ENCODE measurements at regions not wholly inside any gene's neighbourhood (a gene's known extent, or its start where the extent isn't known, plus 50 kb on each side); places are given as distances from the start of the nearest gene placed in this dataset.

DNA sequence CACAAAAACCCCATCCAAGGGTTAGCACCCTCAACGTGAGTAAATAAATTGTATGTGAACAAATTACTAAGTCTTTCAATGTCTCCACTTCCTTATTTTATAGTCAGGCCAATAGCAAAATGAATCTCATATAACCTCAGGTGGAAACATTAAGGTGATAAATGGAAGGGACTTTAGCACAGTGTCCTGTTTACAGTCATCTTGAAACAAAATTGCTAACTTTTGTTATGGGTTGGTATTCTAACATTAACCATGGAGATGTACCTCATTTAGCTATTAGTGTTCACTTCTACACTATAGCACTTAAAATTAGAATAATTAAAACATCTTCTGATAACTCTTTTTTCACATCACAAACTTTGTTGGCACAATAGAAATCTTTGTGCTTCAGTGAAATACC, 255.8 kb upstream of the CNTNAP2 start:
- no peak for DNase-seq
- TF ChIP-seq CTCF (IDR thresholded peaks at IDR 0.05; ENCODE audit: low read depth, low read length), result no peak
- H3K4me3 ChIP-seq (ENCODE audit: low read depth, low read length), result no peak overlapping the region
- H3K36me3 ChIP-seq, result no peaks in the 10 kb centered on the region
- H3K27ac ChIP-seq, result no peak overlapping the region
- no peaks in the 10 kb centered on the region for H3K9me3 ChIP-seq (ENCODE audit: severe bottlenecking)
- H3K27me3 ChIP-seq (ENCODE audit: insufficient read depth, low read depth, severe bottlenecking), result no peaks in the 10 kb centered on the region

- H3K27me3 ChIP-seq (ENCODE audit: insufficient read depth, low read depth, severe bottlenecking), result no peaks in the 10 kb centered on the region
- H3K27ac ChIP-seq, result no peak overlapping the region
- TF ChIP-seq CTCF (IDR thresholded peaks at IDR 0.05; ENCODE audit: low read depth, low read length), result no peak
- no peaks in the 10 kb centered on the region for H3K36me3 ChIP-seq
- H3K9me3 ChIP-seq (ENCODE audit: severe bottlenecking), result peaks cover 7% of the 10 kb centered on the region
- DNase-seq, result no peak
- no peak overlapping the region for H3K4me3 ChIP-seq (ENCODE audit: low read depth, low read length)
Measured at GRCh38 chr7:145850636-145851035, 266.0 kb upstream of the CNTNAP2 start.

- H3K27ac ChIP-seq, result no peak overlapping the region
Measured at GRCh38 chr7:145848691-145849090, 267.9 kb upstream of the CNTNAP2 start.

DNA sequence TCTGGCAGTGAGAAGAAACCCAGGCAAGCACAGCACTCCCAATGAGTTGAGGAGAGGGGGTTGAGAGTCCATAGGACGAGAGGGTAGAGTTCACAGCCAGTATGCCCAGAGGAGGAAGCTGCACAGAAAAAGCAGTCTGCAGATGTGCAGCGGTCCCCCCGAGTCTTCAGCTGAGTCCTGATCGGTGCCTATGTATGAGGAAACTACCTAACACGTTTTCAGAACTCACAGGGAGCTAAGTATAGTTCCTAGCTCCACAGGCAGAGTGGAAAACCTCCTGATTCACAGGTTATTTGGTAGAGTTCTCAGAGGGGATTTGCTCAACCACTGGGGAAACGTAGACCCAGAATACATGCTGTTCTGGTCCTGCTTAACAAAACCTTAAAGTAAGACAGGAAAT, 271.3 kb upstream of the CNTNAP2 start:
- Histone ChIP-seq H3K36me3 (no peaks in the 10 kb centered on the region), H3K27me3 (ENCODE audit: insufficient read depth, low read depth, severe bottlenecking) (no peaks in the 10 kb centered on the region), H3K27ac (no peak overlapping the region), H3K4me3 (ENCODE audit: low read depth, low read length) (no peak overlapping the region), H3K9me3 (ENCODE audit: severe bottlenecking) (no peaks in the 10 kb centered on the region)
- no peak for TF ChIP-seq CTCF (IDR thresholded peaks at IDR 0.05; ENCODE audit: low read depth, low read length)
- DNase-seq, result no peak

More at GRCh38 chr7:145848691-145849090, 267.9 kb upstream of the CNTNAP2 start:
- DNase-seq, result peak; percentile 56
- TF ChIP-seq CTCF (IDR thresholded peaks at IDR 0.05; ENCODE audit: low read depth, low read length), result peak; percentile 78
- no peak overlapping the region for H3K4me3 ChIP-seq (ENCODE audit: low read depth, low read length)
- no peaks in the 10 kb centered on the region for H3K27me3 ChIP-seq (ENCODE audit: insufficient read depth, low read depth, severe bottlenecking)
- no peaks in the 10 kb centered on the region for H3K9me3 ChIP-seq (ENCODE audit: severe bottlenecking)
- H3K36me3 ChIP-seq, result no peaks in the 10 kb centered on the region

- no peak overlapping the region for H3K4me3 ChIP-seq (ENCODE audit: low read depth, low read length)
- no peaks in the 10 kb centered on the region for H3K36me3 ChIP-seq
- no peaks in the 10 kb centered on the region for H3K27me3 ChIP-seq (ENCODE audit: insufficient read depth, low read depth, severe bottlenecking)
- no peaks in the 10 kb centered on the region for H3K9me3 ChIP-seq (ENCODE audit: severe bottlenecking)
- DNase-seq, result no peak
- no peak for TF ChIP-seq CTCF (IDR thresholded peaks at IDR 0.05; ENCODE audit: low read depth, low read length)
- H3K27ac ChIP-seq, result no peak overlapping the region
Measured at GRCh38 chr7:145839814-145840213, 276.8 kb upstream of the CNTNAP2 start.

DNA sequence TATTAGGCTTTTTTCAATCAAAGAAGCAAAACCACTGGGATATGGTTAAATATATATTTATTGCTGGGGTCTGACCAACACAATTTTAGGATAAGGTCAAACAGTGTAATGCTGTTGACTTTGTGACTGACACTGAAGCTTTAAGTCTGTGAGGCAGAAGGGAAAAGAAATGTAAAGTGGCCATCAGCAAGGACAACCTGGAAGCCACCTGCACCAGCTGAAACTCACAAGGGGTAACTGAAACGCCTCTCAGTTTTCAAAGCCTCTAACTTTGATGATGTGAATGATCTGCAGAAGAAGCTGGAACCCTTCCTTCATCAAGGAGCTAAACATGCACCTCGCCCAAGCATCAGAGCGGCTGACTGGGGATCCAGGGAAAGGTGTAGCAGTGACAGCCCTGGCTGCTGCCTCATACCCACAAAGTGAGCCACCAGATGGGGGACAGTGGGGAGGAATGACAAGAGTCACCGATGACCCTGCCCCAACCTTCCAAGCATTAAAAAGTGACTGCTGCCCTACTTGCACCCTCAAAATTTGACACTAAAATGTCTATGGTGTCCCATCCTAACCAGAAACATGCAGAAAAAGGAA, 284.9 kb upstream of the CNTNAP2 start:
- Histone ChIP-seq H3K4me3 (ENCODE audit: low read depth, low read length) (no peak overlapping the region), H3K27me3 (ENCODE audit: insufficient read depth, low read depth, severe bottlenecking) (no peaks in the 10 kb centered on the region), H3K36me3 (no peaks in the 10 kb centered on the region), H3K27ac (no peak overlapping the region), H3K9me3 (ENCODE audit: severe bottlenecking) (no peaks in the 10 kb centered on the region)
- no peak for DNase-seq
- no peak for TF ChIP-seq CTCF (IDR thresholded peaks at IDR 0.05; ENCODE audit: low read depth, low read length)

All from WERI-Rb-1 (cell line).